ENCODE measurements at regions not wholly inside any gene's neighbourhood (a gene's known extent, or its start where the extent isn't known, plus 50 kb on each side); places are given as distances from the start of the nearest gene placed in this dataset.

GRCh38 chr2:16272038-16272788, 331.9 kb downstream of the MYCN start:
- Histone ChIP-seq H3K9me3 (ENCODE audit: insufficient read depth, low read length) (no peaks in the 10 kb centered on the region), H2AFZ (ENCODE audit: low read depth, low read length, severe bottlenecking) (no peak overlapping the region), H3K27me3 (ENCODE audit: low read length) (no peaks in the 10 kb centered on the region), H4K20me1 (ENCODE audit: low read depth, low read length) (no peaks in the 10 kb centered on the region), H3K9me2 (replicated peaks; ENCODE audit: insufficient read depth, low read length) (no peaks in the 10 kb centered on the region), H3K27ac (ENCODE audit: low read depth, low read length) (no peak overlapping the region), H3K36me3 (ENCODE audit: low read length) (no peaks in the 10 kb centered on the region), H3K79me2 (ENCODE audit: insufficient read depth, low read length) (no peaks in the 10 kb centered on the region), H3K4me3 (ENCODE audit: insufficient read depth, low read length, poor library complexity, severe bottlenecking) (no peak overlapping the region), H3K9ac (ENCODE audit: low read length) (no peak overlapping the region), H3F3A (ENCODE audit: insufficient read depth) (no peaks in the 10 kb centered on the region), H3K4me2 (ENCODE audit: low read depth, low read length, poor library complexity, severe bottlenecking) (no peak overlapping the region)
- TF ChIP-seq EZH2phosphoT487 (conservative IDR thresholded peaks at IDR 0.05; ENCODE audit: low read length) (no peak), CTCF (IDR thresholded peaks at IDR 0.05; ENCODE audit: insufficient read depth, low read length, poor library complexity, severe bottlenecking) (no peak)

GRCh38 chr2:16271231-16271896, 331.0 kb downstream of the MYCN start:
- H3K27me3 ChIP-seq (ENCODE audit: low read length), result no peaks in the 10 kb centered on the region

DNA sequence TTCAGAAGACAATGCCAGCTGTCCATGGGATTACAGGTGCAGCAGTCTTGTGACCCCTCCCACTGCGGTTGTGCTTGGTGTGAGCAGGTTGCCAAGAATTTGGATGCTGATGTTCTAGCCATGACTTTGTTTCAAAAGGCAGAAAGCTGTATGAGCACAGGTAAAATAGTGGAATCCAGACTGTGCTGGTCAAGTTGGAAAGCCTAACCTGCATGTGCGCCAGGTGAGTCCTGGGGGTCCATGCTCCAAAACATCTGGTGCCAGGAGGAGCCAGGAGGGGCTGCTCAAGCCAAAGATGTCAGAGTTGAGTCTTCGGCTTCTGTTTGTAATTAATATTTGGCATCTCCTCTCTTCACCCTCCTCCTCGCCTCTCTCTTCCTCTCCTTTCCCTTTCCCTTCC, 330.1 kb downstream of the MYCN start:
- Histone ChIP-seq H3F3A (ENCODE audit: insufficient read depth) (no peaks in the 10 kb centered on the region), H3K9me3 (ENCODE audit: insufficient read depth, low read length) (no peaks in the 10 kb centered on the region), H3K27ac (ENCODE audit: low read depth, low read length) (no peak overlapping the region), H3K79me2 (ENCODE audit: insufficient read depth, low read length) (no peaks in the 10 kb centered on the region), H3K36me3 (ENCODE audit: low read length) (no peaks in the 10 kb centered on the region), H3K27me3 (ENCODE audit: low read length) (no peaks in the 10 kb centered on the region), H4K20me1 (ENCODE audit: low read depth, low read length) (no peaks in the 10 kb centered on the region), H3K9me2 (replicated peaks; ENCODE audit: insufficient read depth, low read length) (no peaks in the 10 kb centered on the region), H3K4me3 (ENCODE audit: insufficient read depth, low read length, poor library complexity, severe bottlenecking) (no peak overlapping the region), H3K9ac (ENCODE audit: low read length) (no peak overlapping the region), H3K4me2 (ENCODE audit: low read depth, low read length, poor library complexity, severe bottlenecking) (no peak overlapping the region), H2AFZ (ENCODE audit: low read depth, low read length, severe bottlenecking) (no peak overlapping the region)
- TF ChIP-seq EZH2phosphoT487 (conservative IDR thresholded peaks at IDR 0.05; ENCODE audit: low read length) (no peak), CTCF (IDR thresholded peaks at IDR 0.05; ENCODE audit: insufficient read depth, low read length, poor library complexity, severe bottlenecking) (no peak)

More at GRCh38 chr2:16271231-16271896, 331.0 kb downstream of the MYCN start:
- no peaks in the 10 kb centered on the region for H3F3A ChIP-seq (ENCODE audit: insufficient read depth)
- H4K20me1 ChIP-seq (ENCODE audit: low read depth, low read length), result no peaks in the 10 kb centered on the region
- H3K9ac ChIP-seq (ENCODE audit: low read length), result no peak overlapping the region
- no peaks in the 10 kb centered on the region for H3K79me2 ChIP-seq (ENCODE audit: insufficient read depth, low read length)
- H2AFZ ChIP-seq (ENCODE audit: low read depth, low read length, severe bottlenecking), result no peak overlapping the region
- TF ChIP-seq EZH2phosphoT487 (conservative IDR thresholded peaks at IDR 0.05; ENCODE audit: low read length), result no peak
- TF ChIP-seq CTCF (IDR thresholded peaks at IDR 0.05; ENCODE audit: insufficient read depth, low read length, poor library complexity, severe bottlenecking), result no peak
- H3K4me2 ChIP-seq (ENCODE audit: low read depth, low read length, poor library complexity, severe bottlenecking), result no peak overlapping the region
- no peaks in the 10 kb centered on the region for H3K36me3 ChIP-seq (ENCODE audit: low read length)
- no peak overlapping the region for H3K4me3 ChIP-seq (ENCODE audit: insufficient read depth, low read length, poor library complexity, severe bottlenecking)
- no peak overlapping the region for H3K27ac ChIP-seq (ENCODE audit: low read depth, low read length)
- H3K9me3 ChIP-seq (ENCODE audit: insufficient read depth, low read length), result no peaks in the 10 kb centered on the region
- no peaks in the 10 kb centered on the region for H3K9me2 ChIP-seq (replicated peaks; ENCODE audit: insufficient read depth, low read length)
